ENCODE measurements at regions not wholly inside any gene's neighbourhood (a gene's known extent, or its start where the extent isn't known, plus 50 kb on each side); places are given as distances from the start of the nearest gene placed in this dataset.

DNA sequence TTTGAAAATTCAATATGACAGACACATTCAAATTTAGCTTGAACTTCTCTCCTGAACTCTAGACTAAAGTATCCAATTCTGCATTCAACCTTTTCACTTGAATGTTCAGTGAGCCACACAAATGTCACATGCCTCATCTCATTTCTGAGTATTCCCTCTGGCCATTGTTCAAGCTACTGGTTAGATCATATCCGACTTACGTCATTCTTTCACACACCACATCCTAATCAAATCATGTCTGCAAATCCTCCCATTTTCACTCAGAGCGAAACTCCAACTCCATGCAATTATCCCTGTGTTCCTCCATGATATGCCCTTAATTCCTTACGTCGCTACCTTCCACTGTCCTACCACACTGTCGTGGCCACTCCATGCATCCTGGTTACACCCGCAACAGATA, 425.1 kb downstream of the CBLN2 start:
- H3K4me3 Mint-ChIP-seq = no peak overlapping the region
- peaks cover 13% of the 10 kb centered on the region for H3K9me3 Mint-ChIP-seq
- H3K4me1 Mint-ChIP-seq = no peaks in the 10 kb centered on the region
- no peaks in the 10 kb centered on the region for H3K36me3 Mint-ChIP-seq (ENCODE audit: low read depth)
- no peak for ATAC-seq (replicated peaks)
- H3K27ac Mint-ChIP-seq = no peak overlapping the region
- H3K27me3 Mint-ChIP-seq = no peaks in the 10 kb centered on the region

DNA sequence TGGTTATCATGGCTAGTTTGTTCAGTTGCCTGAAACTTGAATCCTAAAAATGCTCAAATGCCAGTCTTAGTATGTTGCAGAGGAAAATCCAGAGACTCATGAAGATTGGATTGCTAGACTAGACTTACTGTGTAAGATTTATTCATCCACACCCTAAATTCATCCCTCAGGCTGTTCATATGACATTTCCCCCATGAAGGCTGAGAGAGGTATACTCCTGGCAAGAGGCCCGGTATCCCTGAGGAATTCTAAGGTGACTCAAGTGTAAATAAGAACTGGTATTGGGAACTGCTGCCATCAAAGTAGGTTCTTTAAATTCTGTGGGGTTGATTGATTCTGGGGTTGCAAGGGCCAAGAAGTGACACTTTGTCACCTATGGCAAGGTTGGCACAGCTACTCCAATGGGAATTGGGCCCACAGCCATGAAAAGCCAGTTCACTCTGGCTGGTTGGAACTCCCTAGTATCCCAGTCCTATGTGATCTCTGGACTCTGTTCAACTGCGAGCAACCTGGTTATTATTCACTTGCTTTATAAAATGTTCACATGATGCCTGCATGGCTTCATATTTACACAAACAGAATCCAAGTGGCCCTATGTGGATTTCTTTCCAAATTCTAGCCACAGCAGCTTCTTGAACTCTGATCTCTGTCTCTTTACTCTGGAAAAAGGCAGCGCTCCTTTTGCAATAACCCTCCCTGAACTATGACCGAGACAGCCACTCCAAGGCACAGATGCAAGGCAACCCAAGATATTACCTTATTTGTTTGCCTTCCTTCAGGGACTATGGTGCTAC, 429.1 kb downstream of the CBLN2 start:
- Mint-ChIP-seq H3K36me3 (ENCODE audit: low read depth) (no peaks in the 10 kb centered on the region), H3K4me3 (no peak overlapping the region), H3K27ac (no peak overlapping the region), H3K4me1 (no peaks in the 10 kb centered on the region), H3K9me3 (peaks cover 20% of the 10 kb centered on the region), H3K27me3 (no peaks in the 10 kb centered on the region)
- no peak for ATAC-seq (replicated peaks)

DNA sequence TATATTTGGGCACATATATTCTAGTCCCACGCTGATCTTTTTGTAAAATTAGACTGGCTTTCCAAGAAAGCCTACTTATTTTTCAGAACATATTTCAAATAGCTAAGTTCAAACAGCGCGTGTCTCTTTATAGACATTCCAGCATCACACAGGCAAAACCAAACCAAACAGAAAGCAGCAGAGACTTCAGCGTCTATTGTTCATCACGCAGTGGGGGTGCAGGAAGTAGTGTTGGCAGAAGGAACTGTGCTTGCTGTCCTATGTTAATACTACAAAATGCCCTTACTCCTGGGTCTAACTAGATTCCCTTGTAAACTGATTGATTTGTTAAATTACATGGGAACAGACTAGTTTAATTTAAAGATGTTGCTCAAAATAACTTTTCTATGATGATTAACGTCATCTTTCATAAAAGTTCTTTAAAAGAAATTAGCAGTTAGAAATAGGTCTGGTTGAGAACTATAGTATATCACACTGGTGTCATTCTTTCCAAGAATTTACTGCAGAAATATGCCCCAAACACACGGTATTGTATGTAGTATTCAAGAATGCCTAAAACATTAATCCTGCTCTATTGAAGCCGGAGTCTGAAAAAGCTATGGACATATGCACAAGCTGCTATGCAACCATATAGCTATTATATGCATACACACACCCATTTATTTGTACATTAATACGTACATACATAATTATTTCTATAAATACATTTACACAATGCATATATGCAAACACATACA, 436.3 kb downstream of the CBLN2 start:
- H3K27ac Mint-ChIP-seq = no peak overlapping the region
- H3K27me3 Mint-ChIP-seq = no peaks in the 10 kb centered on the region
- H3K9me3 Mint-ChIP-seq = peaks cover 9% of the 10 kb centered on the region
- H3K36me3 Mint-ChIP-seq (ENCODE audit: low read depth) = no peaks in the 10 kb centered on the region
- no peaks in the 10 kb centered on the region for H3K4me1 Mint-ChIP-seq
- no peak overlapping the region for H3K4me3 Mint-ChIP-seq
- ATAC-seq (replicated peaks) = no peak

DNA sequence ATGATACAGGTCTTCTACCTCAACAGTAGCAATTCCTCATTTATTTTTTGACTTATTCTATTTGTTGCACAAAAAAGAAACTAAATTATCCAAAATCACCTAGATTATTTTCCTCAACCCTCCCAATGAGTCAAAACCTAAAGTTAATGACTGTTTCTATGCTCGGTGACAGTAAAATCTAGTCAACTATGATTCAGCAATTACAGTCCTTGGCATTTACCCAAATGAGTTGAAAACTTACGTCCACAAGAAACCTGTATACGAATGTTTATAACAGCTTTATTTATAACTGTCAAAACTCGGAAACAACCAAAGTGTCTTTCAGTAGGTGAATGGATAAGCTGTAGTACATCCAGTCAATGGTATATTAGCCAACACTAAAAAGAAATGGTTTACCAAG, 439.3 kb downstream of the CBLN2 start:
- no peak for ATAC-seq (replicated peaks)
- H3K4me3 Mint-ChIP-seq = no peak overlapping the region
- H3K36me3 Mint-ChIP-seq (ENCODE audit: low read depth) = no peaks in the 10 kb centered on the region
- H3K9me3 Mint-ChIP-seq = peaks cover 7% of the 10 kb centered on the region
- no peak overlapping the region for H3K27ac Mint-ChIP-seq
- H3K27me3 Mint-ChIP-seq = no peaks in the 10 kb centered on the region
- no peaks in the 10 kb centered on the region for H3K4me1 Mint-ChIP-seq

DNA sequence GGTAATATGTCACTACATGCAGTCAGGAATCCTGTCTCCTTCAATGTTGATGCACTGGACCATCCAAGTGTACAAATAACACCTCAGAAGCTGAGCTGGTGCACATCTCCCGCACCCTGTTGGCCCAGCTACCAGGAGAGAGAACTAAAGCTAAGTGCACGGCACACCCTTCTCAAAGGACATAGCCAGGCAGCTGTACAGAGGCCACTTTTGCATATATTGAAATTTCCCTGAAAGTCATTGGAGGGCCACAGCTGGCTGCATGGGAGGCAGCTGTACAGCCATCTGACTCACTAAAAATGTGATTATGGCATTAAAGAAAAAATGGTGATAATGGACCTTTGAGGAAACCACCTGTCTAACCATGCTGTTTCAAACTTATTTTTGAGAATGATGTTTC, 441.7 kb downstream of the CBLN2 start:
- no peaks in the 10 kb centered on the region for H3K27me3 Mint-ChIP-seq
- H3K4me1 Mint-ChIP-seq = no peaks in the 10 kb centered on the region
- H3K9me3 Mint-ChIP-seq = peaks cover 7% of the 10 kb centered on the region
- no peak overlapping the region for H3K4me3 Mint-ChIP-seq
- H3K27ac Mint-ChIP-seq = no peak overlapping the region
- H3K36me3 Mint-ChIP-seq (ENCODE audit: low read depth) = no peaks in the 10 kb centered on the region
- no peak for ATAC-seq (replicated peaks)

DNA sequence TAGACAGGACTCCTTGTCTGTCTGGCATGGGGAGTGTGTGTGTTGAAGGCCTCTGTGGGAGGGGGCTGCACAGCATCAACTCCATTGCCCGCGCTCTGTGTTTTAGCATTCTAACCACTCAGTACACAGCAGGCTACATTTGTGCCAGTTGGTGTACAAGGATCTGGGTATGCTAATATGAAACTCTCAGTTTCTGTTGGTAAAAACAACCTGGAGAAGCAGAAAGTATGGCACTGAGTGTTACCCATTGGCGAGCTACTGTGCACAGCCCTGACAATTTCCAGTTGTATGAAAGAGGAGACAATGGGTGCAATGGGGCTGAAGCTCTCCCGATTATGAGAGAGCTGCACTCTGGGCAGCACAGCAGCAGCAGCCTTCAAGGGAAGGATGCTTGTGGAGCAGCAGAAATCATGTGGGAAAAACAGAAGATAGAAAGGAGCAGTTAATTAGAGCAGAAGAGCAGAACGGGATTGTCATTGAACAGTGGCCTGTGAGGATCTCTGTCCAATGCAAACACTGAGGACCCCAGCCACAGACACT, 443.6 kb downstream of the CBLN2 start:
- H3K36me3 Mint-ChIP-seq (ENCODE audit: low read depth) = no peaks in the 10 kb centered on the region
- no peak for ATAC-seq (replicated peaks)
- no peaks in the 10 kb centered on the region for H3K27me3 Mint-ChIP-seq
- H3K4me1 Mint-ChIP-seq = no peaks in the 10 kb centered on the region
- peaks cover 8% of the 10 kb centered on the region for H3K9me3 Mint-ChIP-seq
- H3K27ac Mint-ChIP-seq = no peak overlapping the region
- no peak overlapping the region for H3K4me3 Mint-ChIP-seq

DNA sequence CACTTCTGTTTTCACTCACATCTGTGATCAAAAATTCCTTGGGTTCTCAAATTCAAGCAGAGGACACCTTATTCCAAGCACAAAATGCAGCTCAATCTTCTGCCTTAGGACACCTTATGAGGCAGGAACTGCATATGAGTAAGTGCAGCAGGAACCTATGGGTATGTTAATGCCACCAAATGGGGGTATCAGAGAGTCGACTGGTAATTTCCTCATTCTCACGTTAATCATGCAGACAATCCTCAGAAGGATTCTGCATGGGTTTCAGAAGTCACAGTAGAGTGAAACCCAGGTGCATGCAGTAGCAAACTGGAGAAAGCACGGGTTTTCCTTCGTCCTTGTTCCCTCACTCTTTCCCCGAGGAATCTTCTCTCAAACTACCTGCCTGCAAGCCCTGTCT, 452.8 kb downstream of the CBLN2 start:
- no peaks in the 10 kb centered on the region for H3K9me3 Mint-ChIP-seq
- no peak for ATAC-seq (replicated peaks)
- no peak overlapping the region for H3K4me3 Mint-ChIP-seq
- no peak overlapping the region for H3K27ac Mint-ChIP-seq
- no peaks in the 10 kb centered on the region for H3K36me3 Mint-ChIP-seq (ENCODE audit: low read depth)
- H3K4me1 Mint-ChIP-seq = no peaks in the 10 kb centered on the region
- no peaks in the 10 kb centered on the region for H3K27me3 Mint-ChIP-seq

DNA sequence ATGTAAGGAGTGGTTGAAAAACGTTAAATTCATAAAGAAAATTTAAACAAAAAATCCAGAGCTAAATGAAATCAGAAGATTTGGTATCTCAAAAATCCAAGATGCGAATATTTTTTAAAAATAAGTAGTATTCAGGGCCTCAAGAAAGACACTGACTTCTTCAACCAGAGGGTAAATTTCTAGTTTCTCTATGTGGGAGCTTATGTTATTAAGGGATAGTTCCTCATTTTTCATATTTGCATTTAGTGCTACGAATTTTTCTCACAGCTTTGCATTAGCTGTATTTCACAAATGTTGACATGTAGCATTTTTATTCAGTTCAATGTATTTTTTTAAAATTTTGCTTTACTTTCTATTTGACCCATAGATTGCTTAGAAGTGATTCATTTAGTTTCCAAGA, 454.7 kb downstream of the CBLN2 start:
- Mint-ChIP-seq H3K27me3 (no peaks in the 10 kb centered on the region), H3K4me3 (no peak overlapping the region), H3K36me3 (ENCODE audit: low read depth) (no peaks in the 10 kb centered on the region), H3K27ac (no peak overlapping the region), H3K9me3 (no peaks in the 10 kb centered on the region), H3K4me1 (no peaks in the 10 kb centered on the region)
- ATAC-seq (replicated peaks) = no peak

DNA sequence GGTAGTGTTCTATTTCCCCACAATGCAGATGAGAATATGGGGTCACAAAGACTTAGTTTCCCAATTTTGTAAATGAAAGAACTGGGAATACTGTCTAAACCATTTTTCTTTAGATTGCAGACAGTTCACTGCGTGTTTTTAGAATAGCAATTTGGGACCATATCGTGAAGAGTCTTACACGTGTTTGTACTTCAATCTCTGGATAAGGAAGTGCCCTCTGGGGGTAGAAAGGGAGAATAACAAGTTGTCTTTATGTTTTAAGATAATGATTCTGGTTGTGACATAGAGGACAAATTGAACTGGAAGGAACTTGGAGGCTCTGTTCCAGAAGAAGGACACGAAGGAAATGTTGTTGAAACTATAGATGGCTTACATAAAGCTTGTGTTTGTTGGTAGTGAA, 457.7 kb downstream of the CBLN2 start:
- no peaks in the 10 kb centered on the region for H3K9me3 Mint-ChIP-seq
- H3K27ac Mint-ChIP-seq = no peak overlapping the region
- H3K36me3 Mint-ChIP-seq (ENCODE audit: low read depth) = no peaks in the 10 kb centered on the region
- no peaks in the 10 kb centered on the region for H3K27me3 Mint-ChIP-seq
- no peaks in the 10 kb centered on the region for H3K4me1 Mint-ChIP-seq
- no peak for ATAC-seq (replicated peaks)
- H3K4me3 Mint-ChIP-seq = no peak overlapping the region

DNA sequence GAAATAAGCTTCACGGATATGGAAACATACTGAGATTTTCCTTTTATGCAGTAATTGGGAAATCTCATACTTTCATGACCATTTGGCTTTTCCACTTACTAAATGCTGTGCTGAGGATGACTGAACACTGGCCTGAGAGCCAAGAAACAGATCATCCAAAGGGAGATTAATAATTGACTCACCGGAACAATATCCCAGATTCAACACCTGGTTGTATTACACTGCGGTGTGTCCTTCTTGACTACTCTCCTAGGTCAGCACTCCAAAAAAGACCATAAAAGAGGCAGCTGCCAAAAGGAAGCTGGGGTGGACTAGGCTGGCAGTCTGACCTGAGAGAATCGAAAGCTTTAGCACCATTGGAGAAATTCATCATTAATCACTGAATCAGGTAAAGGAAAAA, 469.1 kb downstream of the CBLN2 start:
- Mint-ChIP-seq H3K27me3 (no peaks in the 10 kb centered on the region), H3K27ac (no peak overlapping the region), H3K4me3 (no peak overlapping the region), H3K4me1 (no peaks in the 10 kb centered on the region), H3K9me3 (no peaks in the 10 kb centered on the region), H3K36me3 (ENCODE audit: low read depth) (no peaks in the 10 kb centered on the region)
- no peak for ATAC-seq (replicated peaks)

DNA sequence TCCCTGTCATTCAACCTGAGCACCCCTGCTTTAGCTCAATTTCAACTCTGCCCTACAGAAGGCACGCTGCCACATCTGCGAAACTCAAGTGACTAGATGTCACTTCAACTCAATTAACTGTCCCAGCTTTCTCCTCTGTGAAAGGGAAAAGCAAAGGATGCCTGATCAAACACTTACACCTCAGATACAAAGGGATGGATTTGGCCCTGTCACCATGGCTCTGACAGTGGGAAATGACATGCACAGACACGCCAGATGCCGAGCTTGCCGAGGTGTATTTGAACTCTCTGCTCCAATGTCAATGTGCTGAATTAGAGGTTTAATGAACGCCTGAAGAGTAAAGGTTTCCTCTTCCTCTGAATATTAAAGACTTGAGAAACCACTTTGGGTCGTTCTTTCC, 481.1 kb downstream of the CBLN2 start:
- Mint-ChIP-seq H3K36me3 (ENCODE audit: low read depth) (no peaks in the 10 kb centered on the region), H3K27me3 (no peaks in the 10 kb centered on the region), H3K27ac (no peak overlapping the region), H3K4me3 (no peak overlapping the region), H3K4me1 (no peaks in the 10 kb centered on the region), H3K9me3 (peaks cover 6% of the 10 kb centered on the region)
- ATAC-seq (replicated peaks) = no peak

DNA sequence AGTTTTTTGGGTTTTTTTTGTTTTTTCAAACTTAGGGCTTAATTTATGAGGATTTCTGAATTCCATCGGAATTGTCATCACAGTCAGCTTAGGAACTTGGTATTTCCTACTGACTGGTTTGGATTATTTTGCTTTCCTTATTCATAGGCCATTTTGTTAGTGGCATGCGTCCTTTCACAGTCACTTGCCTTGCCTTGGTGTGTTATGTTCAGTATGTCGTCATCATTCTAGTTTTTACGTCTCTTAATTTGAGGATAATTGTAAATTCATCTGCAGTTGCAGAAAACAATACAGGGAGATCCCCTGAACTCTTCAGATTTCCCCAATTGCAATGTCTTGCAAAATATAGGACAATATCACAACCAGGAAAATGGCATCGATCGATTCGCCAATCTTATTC, 485.3 kb downstream of the CBLN2 start:
- H3K36me3 Mint-ChIP-seq (ENCODE audit: low read depth) = no peaks in the 10 kb centered on the region
- no peak for ATAC-seq (replicated peaks)

DNA sequence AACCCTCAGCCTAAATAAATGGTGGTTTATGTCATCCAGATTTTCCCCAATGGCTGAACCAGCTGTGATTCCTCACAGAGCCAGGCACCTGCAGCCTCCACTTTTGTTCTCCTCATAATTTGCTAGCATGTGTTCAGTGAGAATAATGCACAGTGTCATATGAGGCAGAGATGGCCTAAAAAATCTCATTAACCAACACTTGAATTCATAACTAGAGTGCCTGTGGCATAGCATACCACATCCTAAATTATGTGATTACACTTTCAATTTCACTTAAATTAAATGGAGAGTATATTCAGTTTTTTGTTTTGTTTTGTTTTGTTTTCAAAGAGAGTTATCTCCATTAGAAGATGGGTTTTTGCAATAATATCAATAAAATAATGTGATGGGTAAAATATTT, 488.0 kb downstream of the CBLN2 start:
- Mint-ChIP-seq H3K36me3 (ENCODE audit: low read depth) (no peaks in the 10 kb centered on the region), H3K27me3 (no peaks in the 10 kb centered on the region), H3K9me3 (peaks cover 6% of the 10 kb centered on the region), H3K4me1 (no peaks in the 10 kb centered on the region), H3K27ac (no peak overlapping the region), H3K4me3 (no peak overlapping the region)
- no peak for ATAC-seq (replicated peaks)

More for the DNA sequence above, 485.3 kb downstream of the CBLN2 start:
- Mint-ChIP-seq H3K27ac (no peak overlapping the region), H3K9me3 (peaks cover 6% of the 10 kb centered on the region), H3K4me3 (no peak overlapping the region), H3K27me3 (no peaks in the 10 kb centered on the region), H3K4me1 (no peaks in the 10 kb centered on the region)

DNA sequence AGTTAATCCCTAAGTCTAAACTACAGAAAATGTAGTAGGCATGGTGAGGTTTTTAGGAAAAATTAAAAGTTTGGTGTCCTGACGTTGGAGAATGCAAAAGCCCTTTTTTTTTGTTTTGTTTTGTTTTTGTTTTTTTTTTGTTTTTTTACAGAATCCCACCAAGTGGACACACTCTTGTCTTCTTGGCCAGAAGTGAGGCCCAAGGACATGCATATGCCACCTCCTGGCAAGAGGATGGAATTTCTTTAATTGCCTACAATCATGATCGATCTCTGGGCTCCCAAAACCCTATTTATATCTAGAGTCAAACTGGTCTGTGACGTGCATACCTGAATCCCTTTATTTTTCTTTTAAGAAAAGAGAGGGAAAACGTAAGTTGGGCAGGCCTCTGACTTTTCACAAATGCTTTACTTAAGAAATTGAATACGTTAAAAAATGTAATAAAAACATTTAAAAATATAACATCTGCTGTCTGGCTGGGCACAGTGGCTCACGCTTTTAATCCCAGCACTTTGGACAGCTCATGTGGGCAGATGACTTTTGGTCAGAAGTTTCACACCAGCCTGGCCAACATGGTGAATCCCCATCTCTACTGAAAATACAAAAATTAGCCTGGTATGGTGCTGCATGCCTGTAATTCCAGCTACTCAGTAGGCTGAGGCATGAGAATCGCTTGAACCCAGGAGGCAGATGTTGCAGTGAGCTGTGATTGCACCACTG, 502.7 kb downstream of the CBLN2 start:
- no peaks in the 10 kb centered on the region for H3K9me3 Mint-ChIP-seq
- no peaks in the 10 kb centered on the region for H3K27me3 Mint-ChIP-seq
- no peak overlapping the region for H3K27ac Mint-ChIP-seq
- H3K4me1 Mint-ChIP-seq = no peaks in the 10 kb centered on the region
- no peak overlapping the region for H3K4me3 Mint-ChIP-seq
- no peak for ATAC-seq (replicated peaks)
- H3K36me3 Mint-ChIP-seq (ENCODE audit: low read depth) = no peaks in the 10 kb centered on the region

DNA sequence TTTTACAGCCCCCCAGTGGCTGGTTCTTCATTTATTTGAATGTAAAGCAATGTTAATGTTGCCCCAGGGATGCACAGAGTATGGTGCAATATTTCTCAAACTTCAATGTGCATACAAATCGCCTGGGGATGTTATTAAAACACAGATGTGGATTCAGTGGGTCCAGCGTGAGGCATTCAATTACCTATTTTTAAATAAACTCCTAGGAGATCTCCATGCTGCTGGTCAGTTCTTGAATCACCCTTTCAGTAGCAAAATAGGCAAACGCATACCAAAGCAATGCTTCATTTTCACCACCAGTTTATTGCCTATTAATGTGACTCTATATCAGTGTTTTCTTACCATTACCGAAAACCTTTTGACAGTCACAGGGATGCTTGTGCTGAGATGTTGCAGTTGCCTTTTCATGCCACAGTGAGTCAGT, 530.7 kb downstream of the CBLN2 start:
- Mint-ChIP-seq H3K4me1 (no peaks in the 10 kb centered on the region), H3K4me3 (no peak overlapping the region), H3K36me3 (ENCODE audit: low read depth) (no peaks in the 10 kb centered on the region), H3K27me3 (no peaks in the 10 kb centered on the region), H3K27ac (no peak overlapping the region), H3K9me3 (peaks cover 14% of the 10 kb centered on the region)
- no peak for ATAC-seq (replicated peaks)

Data from activated T-helper 17 cell treated with anti-CD3 and anti-CD28 coated beads, Interleukin-2, amount 50 U/mL, for 72 hours (primary cell).